ENCODE measurements at regions not wholly inside any gene's neighbourhood (a gene's known extent, or its start where the extent isn't known, plus 50 kb on each side); places are given as distances from the start of the nearest gene placed in this dataset.

DNA sequence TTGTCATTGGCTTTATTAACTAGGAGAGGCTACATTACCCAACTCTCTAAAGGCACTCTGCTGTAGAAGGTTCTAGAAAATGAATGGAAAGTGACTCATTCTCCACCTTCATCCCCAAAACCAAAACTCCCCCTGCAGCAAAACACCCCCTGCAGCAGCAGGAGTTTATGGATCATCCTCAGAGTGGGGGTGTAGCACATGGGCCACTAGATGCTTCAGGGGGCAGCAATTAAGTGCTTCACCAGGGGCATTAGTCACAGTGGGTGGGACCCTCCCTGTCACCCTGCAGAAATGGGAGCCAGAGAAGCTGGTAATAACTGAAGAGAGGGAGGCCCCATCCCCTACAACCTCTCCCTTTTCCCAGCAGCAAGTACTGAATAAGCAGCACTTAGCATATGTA is 64.5 kb upstream of the MED4 start:
- in situ Hi-C loops (cut with MboI; ENCODE audit: low sequenced_read_pairs, unreplicated experiment): no loop called here
- TF ChIP-seq, protein P1, sequence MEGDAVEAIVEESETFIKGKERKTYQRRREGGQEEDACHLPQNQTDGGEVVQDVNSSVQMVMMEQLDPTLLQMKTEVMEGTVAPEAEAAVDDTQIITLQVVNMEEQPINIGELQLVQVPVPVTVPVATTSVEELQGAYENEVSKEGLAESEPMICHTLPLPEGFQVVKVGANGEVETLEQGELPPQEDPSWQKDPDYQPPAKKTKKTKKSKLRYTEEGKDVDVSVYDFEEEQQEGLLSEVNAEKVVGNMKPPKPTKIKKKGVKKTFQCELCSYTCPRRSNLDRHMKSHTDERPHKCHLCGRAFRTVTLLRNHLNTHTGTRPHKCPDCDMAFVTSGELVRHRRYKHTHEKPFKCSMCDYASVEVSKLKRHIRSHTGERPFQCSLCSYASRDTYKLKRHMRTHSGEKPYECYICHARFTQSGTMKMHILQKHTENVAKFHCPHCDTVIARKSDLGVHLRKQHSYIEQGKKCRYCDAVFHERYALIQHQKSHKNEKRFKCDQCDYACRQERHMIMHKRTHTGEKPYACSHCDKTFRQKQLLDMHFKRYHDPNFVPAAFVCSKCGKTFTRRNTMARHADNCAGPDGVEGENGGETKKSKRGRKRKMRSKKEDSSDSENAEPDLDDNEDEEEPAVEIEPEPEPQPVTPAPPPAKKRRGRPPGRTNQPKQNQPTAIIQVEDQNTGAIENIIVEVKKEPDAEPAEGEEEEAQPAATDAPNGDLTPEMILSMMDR (IDR thresholded peaks at IDR 0.05; ENCODE audit: borderline replicate concordance, control extremely low read depth, extremely low read depth, insufficient read depth, missing control alignments): no peak
- DNase-seq (ENCODE audit: low spot score): no peak

DNA sequence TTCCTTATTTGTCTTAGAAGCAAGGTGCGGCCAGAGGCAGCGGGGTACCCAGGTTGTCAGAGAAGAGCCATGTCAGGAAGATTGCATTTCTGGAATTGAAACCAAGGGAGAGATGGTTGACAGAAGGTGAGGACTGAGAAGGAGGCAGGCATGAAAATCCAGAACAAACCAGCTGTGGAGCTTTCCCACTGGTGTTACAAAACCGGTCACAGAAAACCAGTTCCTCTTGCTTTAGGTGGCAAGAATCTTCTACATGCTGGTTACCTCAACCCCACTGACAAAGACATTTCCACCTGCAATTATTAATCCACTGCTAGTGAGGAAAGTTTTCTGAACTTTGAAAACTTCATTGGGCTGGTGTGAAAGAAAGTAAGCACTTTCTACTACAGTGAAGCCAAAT is 64.0 kb upstream of the MED4 start:
- no peak for DNase-seq (ENCODE audit: low spot score)
- TF ChIP-seq, protein P1 (IDR thresholded peaks at IDR 0.05; ENCODE audit: borderline replicate concordance, control extremely low read depth, extremely low read depth, insufficient read depth, missing control alignments): no peak
- in situ Hi-C loops (cut with MboI; ENCODE audit: low sequenced_read_pairs, unreplicated experiment): no loop called here

DNA sequence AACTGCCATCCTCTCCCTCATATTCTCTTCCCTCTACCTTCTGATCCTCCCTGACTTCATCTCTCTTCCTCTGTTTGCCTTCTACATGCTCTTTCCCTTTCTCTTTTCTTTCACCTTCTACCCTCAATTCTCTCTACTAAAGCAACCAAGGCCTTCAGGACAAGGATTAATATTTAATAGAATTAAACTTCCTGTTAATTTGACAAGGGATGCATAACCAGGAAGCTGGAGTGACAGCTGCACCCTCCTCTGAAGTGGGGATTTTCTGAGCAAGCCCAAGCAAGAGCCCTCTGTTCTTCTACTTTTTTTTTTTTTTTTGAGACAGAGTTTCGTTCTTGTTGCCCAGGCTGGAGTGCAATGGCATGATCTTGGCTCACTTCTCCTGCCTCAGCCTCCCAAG is 63.4 kb upstream of the MED4 start:
- DNase-seq (ENCODE audit: low spot score): no peak
- in situ Hi-C loops (cut with MboI; ENCODE audit: low sequenced_read_pairs, unreplicated experiment): no loop called here
- TF ChIP-seq, protein P1 (IDR thresholded peaks at IDR 0.05; ENCODE audit: borderline replicate concordance, control extremely low read depth, extremely low read depth, insufficient read depth, missing control alignments): no peak

DNA sequence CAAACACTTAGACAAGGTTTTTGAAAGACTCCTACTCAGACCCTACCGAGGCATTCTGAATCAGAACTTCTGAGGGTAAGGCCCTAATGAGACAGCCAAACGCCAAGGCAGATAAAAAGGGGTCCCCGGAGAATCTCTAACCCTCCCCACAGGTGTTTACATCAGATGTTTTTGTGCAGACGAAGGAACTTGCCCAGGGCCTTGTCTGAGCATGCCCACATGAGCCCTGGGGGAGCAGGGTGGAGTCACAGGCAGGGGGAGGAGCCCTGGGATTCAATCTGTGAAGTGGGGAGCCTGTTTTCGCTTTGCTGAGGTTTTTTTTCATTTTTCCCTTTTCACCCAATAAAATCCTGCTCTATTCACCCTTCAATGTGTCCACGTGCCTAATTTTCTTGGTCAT is 61.6 kb upstream of the MED4 start:
- in situ Hi-C loops (cut with MboI; ENCODE audit: low sequenced_read_pairs, unreplicated experiment): no loop called here
- TF ChIP-seq, protein P1 (IDR thresholded peaks at IDR 0.05; ENCODE audit: borderline replicate concordance, control extremely low read depth, extremely low read depth, insufficient read depth, missing control alignments): no peak
- no peak for DNase-seq (ENCODE audit: low spot score)

DNA sequence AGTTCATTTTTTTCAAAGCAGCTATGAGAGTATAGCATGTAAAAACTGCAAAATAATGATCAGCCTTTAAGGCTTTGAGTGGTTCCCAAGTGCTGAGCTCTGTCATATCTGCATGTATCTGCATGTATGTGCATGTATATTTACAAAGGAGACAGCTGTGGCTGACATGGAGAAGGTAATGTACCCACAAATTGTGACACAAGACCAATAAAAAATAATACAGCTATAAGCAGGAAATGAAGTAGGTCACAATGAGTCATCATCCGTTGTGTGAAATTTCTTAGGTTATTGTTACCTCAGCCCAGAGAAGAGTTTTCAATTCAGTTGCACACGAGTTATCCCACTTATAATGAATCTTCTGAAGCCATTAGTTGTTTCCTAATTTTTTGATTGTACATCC is 60.9 kb upstream of the MED4 start:
- TF ChIP-seq, protein P1 (IDR thresholded peaks at IDR 0.05; ENCODE audit: borderline replicate concordance, control extremely low read depth, extremely low read depth, insufficient read depth, missing control alignments): no peak
- in situ Hi-C loops (cut with MboI; ENCODE audit: low sequenced_read_pairs, unreplicated experiment): no loop called here
- no peak for DNase-seq (ENCODE audit: low spot score)

DNA sequence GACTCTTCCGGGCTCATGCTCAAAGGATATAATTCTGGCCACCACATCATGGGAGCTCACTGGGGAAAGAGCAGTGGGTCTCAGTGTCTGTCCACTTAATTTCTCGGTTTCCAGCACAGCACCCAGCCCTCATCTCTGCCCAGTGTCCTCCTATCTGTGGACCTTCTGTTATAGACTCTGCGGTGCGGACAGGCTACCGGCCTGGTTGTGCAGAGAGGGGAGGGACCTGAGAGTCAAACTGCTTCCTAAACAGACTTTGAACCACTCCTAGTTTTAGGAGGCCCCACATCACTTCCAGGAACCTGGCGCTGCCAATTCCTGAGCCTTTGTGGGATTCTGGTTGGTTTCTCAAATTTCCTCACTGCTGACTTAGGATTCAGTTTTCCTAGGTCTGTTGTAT is 59.8 kb upstream of the MED4 start:
- no peak for DNase-seq (ENCODE audit: low spot score)
- in situ Hi-C loops (cut with MboI; ENCODE audit: low sequenced_read_pairs, unreplicated experiment): no loop called here
- TF ChIP-seq, protein P1 (IDR thresholded peaks at IDR 0.05; ENCODE audit: borderline replicate concordance, control extremely low read depth, extremely low read depth, insufficient read depth, missing control alignments): no peak

DNA sequence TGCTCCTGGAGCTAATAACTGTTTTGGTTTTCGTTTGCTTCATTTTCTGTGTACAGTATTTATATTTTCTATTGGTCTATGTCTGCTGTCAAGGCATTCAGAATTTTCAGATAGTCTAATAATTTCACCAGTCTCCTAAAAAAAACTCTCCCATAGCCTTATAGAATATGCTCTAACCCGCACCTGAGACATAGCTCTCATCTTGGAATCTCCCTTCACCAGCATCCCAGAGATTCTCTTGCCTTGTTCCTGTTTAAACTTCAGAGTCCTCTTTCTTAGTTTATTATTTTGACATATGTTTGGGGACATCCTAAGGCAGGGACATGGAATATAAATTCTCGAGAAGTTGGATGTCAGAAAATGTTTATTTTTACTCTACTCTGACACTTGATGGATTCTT is 58.3 kb upstream of the MED4 start:
- in situ Hi-C loops (cut with MboI; ENCODE audit: low sequenced_read_pairs, unreplicated experiment): no loop called here
- DNase-seq (ENCODE audit: low spot score): no peak
- TF ChIP-seq, protein P1 (IDR thresholded peaks at IDR 0.05; ENCODE audit: borderline replicate concordance, control extremely low read depth, extremely low read depth, insufficient read depth, missing control alignments): no peak

Measured in GM13976 (cell line).